ENCODE measurements at regions not wholly inside any gene's neighbourhood (a gene's known extent, or its start where the extent isn't known, plus 50 kb on each side); places are given as distances from the start of the nearest gene placed in this dataset.
A peak's percentile ranks its signal among the peaks of the same experiment; 100 is the strongest.

DNA sequence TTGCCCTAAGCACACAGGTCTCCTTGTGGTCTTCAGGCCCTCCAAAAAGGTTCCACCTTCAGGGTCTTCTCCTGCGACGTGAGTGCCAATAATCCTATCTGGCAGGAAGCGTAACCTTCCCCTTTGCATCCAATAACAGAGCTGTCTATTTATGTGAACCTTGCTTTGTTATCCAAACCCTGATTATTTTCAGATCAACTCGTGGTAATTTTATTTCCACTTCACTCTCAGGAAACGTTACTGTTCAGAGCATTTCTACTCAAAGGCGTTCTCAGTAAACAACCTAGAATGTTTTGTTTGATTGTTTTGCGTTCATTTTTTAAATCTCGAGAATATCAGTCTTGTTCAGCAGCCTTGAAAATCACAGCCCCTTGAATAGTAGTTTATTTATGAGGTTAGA, 232.3 kb upstream of the KLF6 start:
- H3K27ac ChIP-seq: no peak overlapping the region
- H3K4me3 ChIP-seq: no peak overlapping the region
- no peaks in the 10 kb centered on the region for H3K4me1 ChIP-seq
- H3K27me3 ChIP-seq: no peaks in the 10 kb centered on the region
- TF ChIP-seq, protein P1, sequence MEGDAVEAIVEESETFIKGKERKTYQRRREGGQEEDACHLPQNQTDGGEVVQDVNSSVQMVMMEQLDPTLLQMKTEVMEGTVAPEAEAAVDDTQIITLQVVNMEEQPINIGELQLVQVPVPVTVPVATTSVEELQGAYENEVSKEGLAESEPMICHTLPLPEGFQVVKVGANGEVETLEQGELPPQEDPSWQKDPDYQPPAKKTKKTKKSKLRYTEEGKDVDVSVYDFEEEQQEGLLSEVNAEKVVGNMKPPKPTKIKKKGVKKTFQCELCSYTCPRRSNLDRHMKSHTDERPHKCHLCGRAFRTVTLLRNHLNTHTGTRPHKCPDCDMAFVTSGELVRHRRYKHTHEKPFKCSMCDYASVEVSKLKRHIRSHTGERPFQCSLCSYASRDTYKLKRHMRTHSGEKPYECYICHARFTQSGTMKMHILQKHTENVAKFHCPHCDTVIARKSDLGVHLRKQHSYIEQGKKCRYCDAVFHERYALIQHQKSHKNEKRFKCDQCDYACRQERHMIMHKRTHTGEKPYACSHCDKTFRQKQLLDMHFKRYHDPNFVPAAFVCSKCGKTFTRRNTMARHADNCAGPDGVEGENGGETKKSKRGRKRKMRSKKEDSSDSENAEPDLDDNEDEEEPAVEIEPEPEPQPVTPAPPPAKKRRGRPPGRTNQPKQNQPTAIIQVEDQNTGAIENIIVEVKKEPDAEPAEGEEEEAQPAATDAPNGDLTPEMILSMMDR (IDR thresholded peaks at IDR 0.05 in 4 of 5, conservative IDR thresholded peaks at IDR 0.05 in 1 of 5): no peak
- TF ChIP-seq POLR2A (IDR thresholded peaks at IDR 0.05): no peak
- DNase-seq (no peak), ATAC-seq (no peak)
- H3K9me3 ChIP-seq: no peaks in the 10 kb centered on the region
- in situ Hi-C loops (cut with MboI; ENCODE audit: low sequenced_read_pairs in 4 of 4): no loop called here
- intact Hi-C loops (cut with DNase I; ENCODE audit: low total_unique reads): no loop called here
- H3K36me3 ChIP-seq: no peaks in the 10 kb centered on the region

DNA sequence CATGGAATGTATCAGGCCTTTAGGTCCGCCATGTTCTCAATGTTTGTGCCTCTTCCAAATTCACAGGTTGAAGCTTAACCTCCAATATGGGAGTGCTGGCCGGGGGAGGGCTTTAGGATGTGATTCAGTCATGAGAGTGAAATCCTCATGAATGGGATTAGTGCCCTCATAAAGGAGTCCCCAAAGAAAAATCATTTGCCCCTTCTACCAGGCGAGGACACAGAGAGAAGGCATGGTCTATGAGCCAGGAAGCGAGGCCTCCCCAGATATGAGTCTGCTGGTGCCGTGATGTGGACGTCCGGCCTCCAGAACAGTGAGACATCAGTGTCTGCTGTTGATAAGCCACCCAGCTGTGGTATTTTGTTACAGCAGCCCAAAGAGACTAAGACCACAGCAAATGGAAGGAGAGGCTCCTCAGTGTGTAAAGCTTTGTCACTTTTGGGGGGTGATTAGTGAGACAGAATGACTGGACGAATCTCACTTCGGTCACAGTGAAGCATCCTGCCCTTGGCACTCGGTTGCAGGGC, 231.3 kb upstream of the KLF6 start:
- Histone ChIP-seq H3K9me3 (no peaks in the 10 kb centered on the region), H3K27me3 (no peaks in the 10 kb centered on the region), H3K27ac (no peak overlapping the region), H3K4me1 (no peaks in the 10 kb centered on the region), H3K36me3 (no peaks in the 10 kb centered on the region), H3K4me3 (no peak overlapping the region)
- no peak for TF ChIP-seq POLR2A (IDR thresholded peaks at IDR 0.05)
- TF ChIP-seq, protein P1 (IDR thresholded peaks at IDR 0.05 in 4 of 5, conservative IDR thresholded peaks at IDR 0.05 in 1 of 5): no peak
- intact Hi-C loops (cut with DNase I; ENCODE audit: low total_unique reads): no loop called here
- ATAC-seq (no peak), DNase-seq (no peak)
- in situ Hi-C loops (cut with MboI; ENCODE audit: low sequenced_read_pairs in 4 of 4): no loop called here

DNA sequence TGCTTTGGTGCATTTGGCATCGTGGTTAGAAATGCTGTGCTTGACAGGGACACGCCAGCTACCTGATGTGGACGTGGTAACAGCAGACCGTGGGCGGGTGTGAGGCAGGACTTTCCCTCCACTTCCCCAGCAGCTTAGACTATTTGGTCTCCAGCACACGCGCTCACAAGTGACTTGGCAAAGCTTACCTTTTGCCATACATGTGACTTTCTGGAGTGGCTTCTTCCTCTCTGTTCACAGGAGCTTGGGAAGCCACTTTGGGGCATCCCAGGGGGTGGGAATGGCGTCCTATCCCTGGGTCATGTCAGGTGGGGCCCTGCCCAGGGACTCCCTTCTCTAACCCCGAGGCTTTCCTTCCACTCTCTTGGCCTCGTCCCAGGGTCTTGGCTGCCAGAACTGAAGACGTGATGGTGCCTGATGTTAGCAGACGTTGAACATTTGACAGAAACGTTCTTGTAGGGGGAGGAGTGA, 228.7 kb upstream of the KLF6 start:
- intact Hi-C loops (cut with DNase I; ENCODE audit: low total_unique reads) (no loop called here), in situ Hi-C loops (cut with MboI; ENCODE audit: low sequenced_read_pairs in 4 of 4) (no loop called here)
- no peaks in the 10 kb centered on the region for H3K27me3 ChIP-seq
- H3K4me1 ChIP-seq: no peaks in the 10 kb centered on the region
- no peaks in the 10 kb centered on the region for H3K36me3 ChIP-seq
- peak overlapping the region in 1 of 4 donors; percentile 29 for H3K4me3 ChIP-seq
- no peaks in the 10 kb centered on the region for H3K9me3 ChIP-seq
- DNase-seq (no peak), ATAC-seq (peak in 1 of 2 donors; percentile 45)
- TF ChIP-seq POLR2A (IDR thresholded peaks at IDR 0.05): no peak
- TF ChIP-seq, protein P1 (IDR thresholded peaks at IDR 0.05 in 4 of 5, conservative IDR thresholded peaks at IDR 0.05 in 1 of 5): no peak
- peak overlapping the region in 1 of 4 donors; percentile 13 for H3K27ac ChIP-seq

DNA sequence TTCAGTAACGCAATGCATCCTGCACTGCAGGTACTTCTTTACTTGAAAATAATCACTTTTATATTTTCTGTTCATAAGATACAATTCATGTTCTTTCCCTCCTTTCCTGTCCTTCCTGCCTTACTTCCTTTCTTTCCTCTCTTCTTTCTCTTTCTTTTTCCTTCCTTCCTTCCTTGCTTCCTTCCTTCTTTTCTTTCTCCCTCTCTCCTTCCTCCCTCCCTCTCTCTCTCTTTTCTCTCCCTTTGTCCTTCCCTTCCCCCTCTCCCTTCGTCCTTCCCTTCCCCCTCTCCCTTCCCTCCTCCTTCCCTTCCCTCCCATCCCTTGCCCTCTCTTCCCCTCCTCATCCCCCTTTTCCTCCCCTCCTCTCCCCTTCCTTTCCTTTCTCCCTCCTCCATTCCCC, 227.8 kb upstream of the KLF6 start:
- no peak for ATAC-seq
- intact Hi-C loops (cut with DNase I; ENCODE audit: low total_unique reads): no loop called here

More for the DNA sequence above, 227.8 kb upstream of the KLF6 start:
- Histone ChIP-seq H3K36me3 (no peaks in the 10 kb centered on the region), H3K4me1 (no peaks in the 10 kb centered on the region), H3K9me3 (no peaks in the 10 kb centered on the region), H3K27ac (no peak overlapping the region), H3K27me3 (no peaks in the 10 kb centered on the region), H3K4me3 (no peak overlapping the region)
- no peak for DNase-seq
- in situ Hi-C loops (cut with MboI; ENCODE audit: low sequenced_read_pairs in 4 of 4): no loop called here
- TF ChIP-seq, protein P1 (IDR thresholded peaks at IDR 0.05 in 4 of 5, conservative IDR thresholded peaks at IDR 0.05 in 1 of 5): no peak
- TF ChIP-seq POLR2A (IDR thresholded peaks at IDR 0.05): no peak
